ENCODE measurements at regions not wholly inside any gene's neighbourhood (a gene's known extent, or its start where the extent isn't known, plus 50 kb on each side); places are given as distances from the start of the nearest gene placed in this dataset.

DNA sequence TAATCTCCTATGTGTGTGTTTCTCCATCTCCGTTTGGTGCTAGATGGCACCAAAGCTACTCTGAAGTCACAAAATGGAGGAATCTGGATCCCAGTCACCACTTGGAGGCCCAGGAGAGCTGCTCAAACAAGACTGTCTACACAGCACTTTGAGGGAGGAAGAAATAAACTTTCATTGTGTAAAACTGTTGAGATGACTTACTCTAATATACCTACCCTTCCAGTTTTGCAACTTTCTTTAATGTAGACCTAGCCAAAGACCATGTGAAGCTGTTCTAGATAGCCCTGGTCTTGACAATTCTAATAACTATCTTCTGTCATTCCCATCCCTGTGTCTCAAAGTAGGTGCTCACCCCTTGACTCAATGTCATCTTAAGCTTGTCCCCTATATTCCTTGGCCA lies 52.8 kb upstream of the TAB3 start:
- DNase-seq (ENCODE audit: low read depth, low spot score) = no peak
- TF ChIP-seq, protein P1, sequence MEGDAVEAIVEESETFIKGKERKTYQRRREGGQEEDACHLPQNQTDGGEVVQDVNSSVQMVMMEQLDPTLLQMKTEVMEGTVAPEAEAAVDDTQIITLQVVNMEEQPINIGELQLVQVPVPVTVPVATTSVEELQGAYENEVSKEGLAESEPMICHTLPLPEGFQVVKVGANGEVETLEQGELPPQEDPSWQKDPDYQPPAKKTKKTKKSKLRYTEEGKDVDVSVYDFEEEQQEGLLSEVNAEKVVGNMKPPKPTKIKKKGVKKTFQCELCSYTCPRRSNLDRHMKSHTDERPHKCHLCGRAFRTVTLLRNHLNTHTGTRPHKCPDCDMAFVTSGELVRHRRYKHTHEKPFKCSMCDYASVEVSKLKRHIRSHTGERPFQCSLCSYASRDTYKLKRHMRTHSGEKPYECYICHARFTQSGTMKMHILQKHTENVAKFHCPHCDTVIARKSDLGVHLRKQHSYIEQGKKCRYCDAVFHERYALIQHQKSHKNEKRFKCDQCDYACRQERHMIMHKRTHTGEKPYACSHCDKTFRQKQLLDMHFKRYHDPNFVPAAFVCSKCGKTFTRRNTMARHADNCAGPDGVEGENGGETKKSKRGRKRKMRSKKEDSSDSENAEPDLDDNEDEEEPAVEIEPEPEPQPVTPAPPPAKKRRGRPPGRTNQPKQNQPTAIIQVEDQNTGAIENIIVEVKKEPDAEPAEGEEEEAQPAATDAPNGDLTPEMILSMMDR (IDR thresholded peaks at IDR 0.05; ENCODE audit: low read depth, low read length) = no peak
- H3K4me3 ChIP-seq (ENCODE audit: low read depth, low read length) = no peak overlapping the region
- in situ Hi-C loops (cut with HindIII; ENCODE audit: low sequenced_read_pairs) = no loop called here

DNA sequence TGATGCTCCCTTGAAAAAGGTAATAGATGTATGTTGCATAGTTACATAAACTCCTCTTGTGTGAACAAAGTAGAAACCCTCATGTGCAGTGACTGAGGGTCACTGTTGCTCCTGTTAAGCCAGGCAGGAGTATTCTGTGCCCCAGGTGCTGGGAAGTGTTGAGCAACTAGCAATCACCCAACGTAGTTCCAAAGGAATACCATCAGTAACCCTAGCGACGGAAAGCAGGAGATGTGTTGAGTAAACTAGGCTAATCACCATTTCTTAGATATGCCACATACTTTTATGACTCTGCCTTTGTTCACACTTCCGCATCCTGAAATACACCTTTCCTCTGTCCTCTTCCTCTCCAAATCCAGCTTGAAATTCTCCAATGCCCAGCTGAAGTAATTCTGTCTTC lies 50.9 kb upstream of the TAB3 start:
- no peak overlapping the region for H3K4me3 ChIP-seq (ENCODE audit: low read depth, low read length)
- TF ChIP-seq, protein P1 (IDR thresholded peaks at IDR 0.05; ENCODE audit: low read depth, low read length) = no peak
- no peak for DNase-seq (ENCODE audit: low read depth, low spot score)
- in situ Hi-C loops (cut with HindIII; ENCODE audit: low sequenced_read_pairs) = no loop called here
